IPS-18a (cell line): ENCODE measurements at regions not wholly inside any gene's neighbourhood (a gene's known extent, or its start where the extent isn't known, plus 50 kb on each side); places are given as distances from the start of the nearest gene placed in this dataset.

ENCODE experiments used
- H3K27ac ChIP-seq: one replicate; pipeline ENCODE4 v1.5.1; 2013; ENCODE audit warnings: low read length
- H3K27me3 ChIP-seq: one replicate; pipeline ENCODE4 v1.6.1; 2013; ENCODE audit warnings: mild to moderate bottlenecking, low read length; ENCODE audit not compliant: control insufficient read depth, insufficient read depth
- H3K36me3 ChIP-seq: one replicate; pipeline ENCODE4 v1.6.1; 2013; ENCODE audit warnings: low read depth, low read length; ENCODE audit not compliant: control insufficient read depth
- H3K4me1 ChIP-seq: one replicate; pipeline ENCODE4 v1.6.1; 2013; ENCODE audit warnings: low read depth, low read length; ENCODE audit not compliant: control insufficient read depth
- H3K4me3 ChIP-seq: one replicate; pipeline ENCODE4 v1.5.1; 2013; ENCODE audit warnings: low read length
- H3K9ac ChIP-seq: one replicate; pipeline ENCODE4 v1.6.1; 2013; ENCODE audit warnings: mild to moderate bottlenecking, low read length, moderate library complexity
- H3K9me3 ChIP-seq: one replicate; pipeline ENCODE4 v1.6.1; 2013; ENCODE audit warnings: low read depth, low read length; ENCODE audit not compliant: control insufficient read depth

GRCh38 chrX:74251006-74251930, 52.7 kb upstream of the ZCCHC13 start:
- Histone ChIP-seq H3K36me3 (peaks cover 14% of the 10 kb centered on the region), H3K27ac (peak overlapping the region; percentile 3), H3K4me3 (no peak overlapping the region), H3K4me1 (peaks cover 38% of the 10 kb centered on the region), H3K27me3 (no peaks in the 10 kb centered on the region), H3K9ac (no peak overlapping the region), H3K9me3 (no peaks in the 10 kb centered on the region)

GRCh38 chrX:74250574-74250973, 53.4 kb upstream of the ZCCHC13 start:
- H3K9me3 ChIP-seq, result no peaks in the 10 kb centered on the region
- no peak overlapping the region for H3K27ac ChIP-seq
- no peaks in the 10 kb centered on the region for H3K27me3 ChIP-seq
- peaks cover 33% of the 10 kb centered on the region for H3K4me1 ChIP-seq
- peaks cover 8% of the 10 kb centered on the region for H3K36me3 ChIP-seq
- H3K4me3 ChIP-seq, result no peak overlapping the region
- no peak overlapping the region for H3K9ac ChIP-seq

GRCh38 chrX:74249963-74250362, 54.0 kb upstream of the ZCCHC13 start:
- no peaks in the 10 kb centered on the region for H3K27me3 ChIP-seq
- H3K9ac ChIP-seq, result no peak overlapping the region
- no peaks in the 10 kb centered on the region for H3K9me3 ChIP-seq
- H3K4me3 ChIP-seq, result no peak overlapping the region
- H3K36me3 ChIP-seq, result peaks cover 10% of the 10 kb centered on the region
- H3K27ac ChIP-seq, result no peak overlapping the region
- H3K4me1 ChIP-seq, result peaks cover 31% of the 10 kb centered on the region

GRCh38 chrX:74248889-74249288, 55.1 kb upstream of the ZCCHC13 start:
- H3K4me1 ChIP-seq, result peaks cover 30% of the 10 kb centered on the region
- peaks cover 11% of the 10 kb centered on the region for H3K36me3 ChIP-seq
- H3K4me3 ChIP-seq, result no peak overlapping the region
- peak overlapping the region; percentile 70 for H3K27ac ChIP-seq
- no peaks in the 10 kb centered on the region for H3K27me3 ChIP-seq
- H3K9me3 ChIP-seq, result no peaks in the 10 kb centered on the region
- peak overlapping the region; percentile 44 for H3K9ac ChIP-seq

- Histone ChIP-seq H3K27me3 (no peaks in the 10 kb centered on the region), H3K4me1 (peaks cover 18% of the 10 kb centered on the region)
Measured at GRCh38 chrX:74246524-74246923, 57.5 kb upstream of the ZCCHC13 start.

GRCh38 chrX:74242484-74243138, 61.4 kb upstream of the ZCCHC13 start:
- Histone ChIP-seq H3K36me3 (peaks cover 44% of the 10 kb centered on the region), H3K9ac (no peak overlapping the region), H3K27ac (no peak overlapping the region)

More at GRCh38 chrX:74246524-74246923, 57.5 kb upstream of the ZCCHC13 start:
- Histone ChIP-seq H3K9me3 (no peaks in the 10 kb centered on the region), H3K9ac (no peak overlapping the region), H3K36me3 (peaks cover 17% of the 10 kb centered on the region), H3K4me3 (no peak overlapping the region), H3K27ac (no peak overlapping the region)

GRCh38 chrX:74242050-74242449, 61.9 kb upstream of the ZCCHC13 start:
- Histone ChIP-seq H3K27me3 (no peaks in the 10 kb centered on the region), H3K27ac (no peak overlapping the region), H3K9me3 (no peaks in the 10 kb centered on the region), H3K4me1 (no peaks in the 10 kb centered on the region), H3K4me3 (no peak overlapping the region), H3K36me3 (peaks cover 42% of the 10 kb centered on the region), H3K9ac (no peak overlapping the region)

More at GRCh38 chrX:74242484-74243138, 61.4 kb upstream of the ZCCHC13 start:
- Histone ChIP-seq H3K9me3 (no peaks in the 10 kb centered on the region), H3K4me1 (no peaks in the 10 kb centered on the region), H3K27me3 (no peaks in the 10 kb centered on the region), H3K4me3 (no peak overlapping the region)

- no peaks in the 10 kb centered on the region for H3K4me1 ChIP-seq
- no peak overlapping the region for H3K4me3 ChIP-seq
- H3K27me3 ChIP-seq, result no peaks in the 10 kb centered on the region
- peaks cover 33% of the 10 kb centered on the region for H3K36me3 ChIP-seq
- no peak overlapping the region for H3K9ac ChIP-seq
- no peaks in the 10 kb centered on the region for H3K9me3 ChIP-seq
- H3K27ac ChIP-seq, result no peak overlapping the region
Measured at GRCh38 chrX:74238771-74239170, 65.2 kb upstream of the ZCCHC13 start.

- H3K27me3 ChIP-seq, result no peaks in the 10 kb centered on the region
- H3K9ac ChIP-seq, result no peak overlapping the region
- no peak overlapping the region for H3K4me3 ChIP-seq
- H3K9me3 ChIP-seq, result no peaks in the 10 kb centered on the region
- H3K4me1 ChIP-seq, result no peaks in the 10 kb centered on the region
- peaks cover 14% of the 10 kb centered on the region for H3K36me3 ChIP-seq
- H3K27ac ChIP-seq, result no peak overlapping the region
Measured at GRCh38 chrX:74234818-74235217, 69.2 kb upstream of the ZCCHC13 start.

GRCh38 chrX:74232859-74233258, 71.1 kb upstream of the ZCCHC13 start:
- Histone ChIP-seq H3K9me3 (no peaks in the 10 kb centered on the region), H3K27ac (no peak overlapping the region)

GRCh38 chrX:74231625-74232024, 72.4 kb upstream of the ZCCHC13 start:
- H3K9ac ChIP-seq, result no peak overlapping the region
- H3K27me3 ChIP-seq, result no peaks in the 10 kb centered on the region
- H3K27ac ChIP-seq, result no peak overlapping the region

More at GRCh38 chrX:74232859-74233258, 71.1 kb upstream of the ZCCHC13 start:
- no peaks in the 10 kb centered on the region for H3K4me1 ChIP-seq
- H3K9ac ChIP-seq, result no peak overlapping the region
- H3K4me3 ChIP-seq, result no peak overlapping the region
- H3K27me3 ChIP-seq, result no peaks in the 10 kb centered on the region
- peaks cover 1% of the 10 kb centered on the region for H3K36me3 ChIP-seq

More at GRCh38 chrX:74231625-74232024, 72.4 kb upstream of the ZCCHC13 start:
- Histone ChIP-seq H3K36me3 (no peaks in the 10 kb centered on the region), H3K4me1 (no peaks in the 10 kb centered on the region), H3K4me3 (no peak overlapping the region), H3K9me3 (no peaks in the 10 kb centered on the region)
